ENCODE measurements at regions not wholly inside any gene's neighbourhood (a gene's known extent, or its start where the extent isn't known, plus 50 kb on each side); places are given as distances from the start of the nearest gene placed in this dataset.
"Not testable (repeated sequence)": the region's sequence is repeated elsewhere in the genome, so short reads cannot be mapped to it uniquely, and the experiment has no call there.

DNA sequence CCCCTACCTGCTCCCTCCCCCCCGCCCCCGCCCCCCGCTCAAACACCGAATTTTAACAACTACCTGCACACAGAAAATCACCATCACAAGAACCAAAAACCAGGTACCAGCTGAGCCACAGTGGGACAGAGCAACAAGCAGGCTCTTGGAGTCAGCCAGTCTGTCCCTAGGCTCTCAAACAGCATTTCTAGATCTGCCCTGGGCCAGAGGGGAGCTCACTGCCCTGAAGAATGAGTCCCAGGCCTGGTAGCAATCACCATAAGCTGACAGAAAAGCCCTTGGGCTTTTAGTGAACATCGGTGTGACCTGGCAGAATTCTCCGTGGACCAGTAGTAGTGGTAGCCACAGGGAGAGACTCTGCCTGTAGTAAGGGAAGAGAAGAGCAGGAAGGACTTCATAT is 58.3 kb downstream of the C11orf87 start:
- no peak for DNase-seq (ENCODE audit: low read depth)

DNA sequence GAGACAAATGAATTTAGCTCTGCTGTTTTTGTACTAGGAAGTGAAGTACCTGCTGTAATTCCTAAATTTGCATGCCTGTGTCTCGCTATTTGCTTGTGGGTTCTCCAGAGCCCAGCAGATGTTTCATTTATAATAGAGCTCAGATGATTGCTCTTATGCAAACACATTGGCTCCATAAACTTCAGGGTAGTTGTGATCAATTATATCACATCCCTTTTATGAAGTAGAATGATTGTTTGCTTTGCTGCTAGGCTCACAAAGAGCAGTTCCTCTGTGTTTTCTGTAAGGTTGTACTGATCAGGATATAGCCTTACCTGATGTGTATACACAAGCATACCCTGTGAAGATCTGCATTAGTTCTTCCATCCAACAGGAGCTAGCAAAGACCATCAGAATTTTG is 64.1 kb downstream of the C11orf87 start:
- no peak for DNase-seq (ENCODE audit: low read depth)

DNA sequence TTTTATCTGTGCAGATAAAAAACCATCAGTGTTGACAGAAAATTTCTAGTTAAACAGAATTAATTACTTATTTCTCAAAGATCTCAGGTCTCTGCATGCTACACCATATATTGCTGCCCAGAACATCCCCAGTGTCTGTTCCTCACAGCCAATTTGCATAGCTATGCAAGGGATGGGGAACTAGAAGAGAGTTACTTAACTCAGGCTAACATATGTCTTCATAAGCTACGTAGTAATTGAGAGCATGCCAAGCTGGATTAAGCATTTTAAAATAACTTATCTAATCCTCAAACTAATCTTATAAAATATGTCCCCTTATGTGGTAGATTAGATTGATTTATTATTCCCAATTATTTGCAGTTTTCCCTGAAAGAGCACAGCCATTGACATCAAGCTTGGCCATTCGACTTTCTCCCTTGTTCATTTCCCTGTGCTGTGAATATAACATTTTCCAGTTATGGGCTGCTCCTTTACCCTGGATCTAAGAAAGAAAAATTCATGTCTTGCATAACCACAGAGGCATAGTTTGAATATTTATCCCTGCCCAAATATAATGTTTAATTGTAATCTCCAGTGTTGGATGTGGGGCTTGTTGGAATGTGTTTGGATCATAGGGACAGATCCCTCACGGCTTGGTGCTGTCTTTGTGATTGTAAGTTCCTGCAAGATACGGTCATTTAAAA is 69.1 kb downstream of the C11orf87 start:
- DNase-seq (ENCODE audit: low read depth): no peak

DNA sequence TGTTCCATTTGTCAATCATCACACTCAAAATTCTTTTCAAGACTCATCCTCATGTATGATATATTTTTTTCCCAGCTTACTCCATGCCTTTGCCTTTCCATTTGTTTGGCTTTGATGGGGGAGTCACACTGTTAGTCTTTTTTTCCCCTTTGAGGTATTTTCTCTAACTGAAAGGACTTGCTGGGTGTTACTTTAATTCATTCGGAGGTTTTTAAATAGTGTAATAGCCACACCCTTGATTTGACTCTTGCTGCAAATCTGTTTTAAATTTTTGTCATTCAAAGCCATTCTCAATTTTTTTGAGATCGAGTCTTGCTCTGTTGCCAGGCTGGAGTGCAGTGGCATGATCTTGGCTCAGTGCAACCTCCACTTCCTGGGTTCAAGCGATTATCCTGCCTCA is 84.1 kb downstream of the C11orf87 start:
- no peak for DNase-seq (ENCODE audit: low read depth)

DNA sequence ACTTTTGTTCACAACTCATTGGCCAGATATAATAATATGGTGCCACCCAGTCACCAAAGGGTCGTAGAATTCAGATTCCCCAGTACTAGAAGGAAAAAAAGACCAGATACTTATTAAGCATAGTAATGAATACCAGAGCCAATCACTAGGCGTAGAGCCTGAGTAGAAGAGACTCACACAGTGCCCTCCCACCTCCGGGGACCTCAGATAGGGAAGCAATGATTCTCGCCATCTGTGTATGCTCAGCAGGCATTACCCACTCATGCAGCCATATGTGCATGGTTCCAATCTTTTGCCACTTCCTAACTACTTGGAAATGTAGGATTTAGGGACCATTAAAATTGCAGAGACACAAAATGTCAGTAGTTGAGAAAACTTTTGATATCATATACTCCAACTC is 85.3 kb downstream of the C11orf87 start:
- no peak for DNase-seq (ENCODE audit: low read depth)

DNA sequence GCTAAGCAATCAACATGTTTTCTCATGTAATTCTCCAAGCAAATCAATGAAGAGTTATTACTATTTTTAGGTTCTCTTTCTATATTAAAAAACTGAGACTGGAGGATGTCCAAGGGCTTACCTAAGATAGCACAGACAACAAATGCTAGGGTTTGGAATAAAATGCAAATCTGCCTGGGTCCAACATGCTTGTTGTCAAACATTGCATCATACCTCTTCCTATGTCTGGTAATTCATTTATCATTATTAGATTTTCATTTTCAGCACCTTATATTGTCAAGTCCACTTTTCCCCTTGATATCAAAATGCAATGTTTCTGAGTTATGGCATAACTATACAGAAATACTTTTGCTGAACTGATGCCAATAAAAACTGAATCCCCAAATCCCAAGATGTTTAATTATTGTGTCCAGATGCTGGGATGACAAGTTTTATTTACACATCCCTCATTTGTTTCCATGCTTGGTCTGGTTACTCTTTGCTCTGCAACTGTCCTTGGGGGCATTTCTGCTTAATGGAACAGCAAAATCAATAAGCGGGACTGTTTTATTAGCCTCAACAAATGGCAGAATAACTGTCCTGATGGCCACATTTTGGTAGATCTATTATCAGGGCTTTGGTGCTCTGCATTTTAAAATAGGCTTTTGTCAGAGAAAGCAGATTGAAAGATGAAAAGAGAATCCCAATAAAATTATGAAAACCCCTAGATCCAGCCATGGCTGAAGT is 86.0 kb downstream of the C11orf87 start:
- DNase-seq (ENCODE audit: low read depth): no peak

DNA sequence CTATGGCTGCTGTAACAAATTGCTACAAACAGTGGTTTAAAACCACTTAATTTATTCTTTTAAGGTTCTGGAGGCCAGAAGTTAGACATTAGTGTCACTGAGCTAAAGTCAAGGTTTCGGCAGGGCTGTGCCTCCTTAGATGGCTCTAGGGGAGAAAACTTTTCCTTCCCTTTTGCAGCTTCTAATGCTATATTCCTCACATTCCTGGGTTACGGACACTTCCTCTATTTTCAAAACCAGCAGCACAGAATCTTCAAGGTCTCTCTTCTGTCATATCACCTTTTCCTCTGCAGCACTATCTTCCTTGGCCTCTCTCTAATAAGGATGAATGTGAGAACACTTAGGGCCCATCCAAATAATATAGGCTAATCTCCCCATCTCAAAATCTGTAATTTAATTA is 87.0 kb downstream of the C11orf87 start:
- no peak for DNase-seq (ENCODE audit: low read depth)

DNA sequence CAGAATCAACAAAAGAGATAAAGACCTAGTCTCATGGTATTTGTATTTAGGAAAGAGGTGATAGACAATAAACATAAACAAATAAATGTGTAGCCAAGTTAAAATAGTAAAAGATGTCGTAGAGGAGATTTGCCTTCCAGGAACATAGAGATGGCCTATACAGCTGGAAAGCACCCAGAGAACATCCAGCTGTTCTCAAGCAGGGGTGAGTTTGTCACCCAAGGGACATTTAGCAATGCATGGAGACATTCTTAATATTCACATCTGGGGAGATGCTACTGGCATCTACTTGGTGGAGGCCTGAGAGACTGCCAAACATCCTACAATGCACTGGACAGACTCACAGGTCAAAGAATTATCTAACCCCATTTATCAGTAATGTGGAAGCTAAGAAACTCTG is 88.3 kb downstream of the C11orf87 start:
- DNase-seq (ENCODE audit: low read depth): no peak

DNA sequence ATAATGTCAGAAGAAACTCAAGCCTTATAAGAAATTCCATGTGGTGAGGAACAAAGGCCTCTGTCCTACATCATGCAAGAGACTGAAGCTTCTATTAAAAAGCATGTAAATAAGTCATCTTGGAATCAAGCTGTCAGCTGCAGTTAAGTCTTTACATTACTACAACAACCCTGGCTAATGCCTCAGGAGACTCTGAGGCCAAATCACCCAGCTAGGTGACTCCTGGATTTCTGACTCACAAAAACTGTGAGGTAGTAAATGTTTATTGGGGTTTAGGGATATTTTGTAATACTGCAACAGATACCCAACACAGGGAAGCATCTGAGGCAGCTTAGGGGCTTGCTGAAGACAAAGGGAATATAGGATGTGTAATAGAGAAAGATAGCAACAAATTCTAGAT is 89.6 kb downstream of the C11orf87 start:
- no peak for DNase-seq (ENCODE audit: low read depth)

DNA sequence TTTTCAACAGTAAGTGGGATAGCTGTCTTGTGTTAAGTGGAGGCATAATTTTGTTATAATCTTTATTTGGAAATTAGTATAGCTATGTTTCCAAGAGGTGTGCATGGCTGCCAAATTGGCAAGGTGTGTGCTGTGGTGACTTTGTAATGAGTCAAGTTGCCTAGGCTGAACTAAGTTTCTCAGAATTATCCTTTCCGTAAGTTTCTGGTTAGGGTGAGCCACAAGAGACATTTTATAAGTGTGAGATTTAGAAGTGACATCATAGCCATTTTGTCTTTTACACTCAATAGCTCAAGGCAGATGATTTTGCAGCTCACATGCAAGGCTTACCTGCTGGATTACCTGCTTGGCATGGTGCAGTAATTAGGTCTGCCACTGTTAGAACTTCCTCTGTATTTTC is 90.3 kb downstream of the C11orf87 start:
- DNase-seq (ENCODE audit: low read depth): no peak

DNA sequence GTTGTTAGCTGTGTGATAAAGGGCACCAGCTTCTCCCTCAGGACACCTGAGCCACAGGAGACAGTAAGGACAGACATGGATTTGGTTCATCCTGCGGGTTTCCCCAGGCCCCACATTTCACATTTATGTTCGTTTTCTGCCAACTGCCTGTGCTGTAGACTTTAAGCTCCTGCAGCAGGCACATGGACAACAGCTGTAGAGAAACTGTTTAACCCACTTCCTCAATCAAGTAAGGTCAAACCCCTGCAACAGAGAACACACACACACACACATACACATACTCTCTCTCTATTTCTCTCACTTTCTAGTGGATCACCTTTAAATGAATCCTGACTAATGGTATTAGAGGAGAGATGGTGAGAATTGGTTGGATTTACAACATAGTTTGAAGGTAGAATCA is 90.7 kb downstream of the C11orf87 start:
- DNase-seq (ENCODE audit: low read depth): no peak

DNA sequence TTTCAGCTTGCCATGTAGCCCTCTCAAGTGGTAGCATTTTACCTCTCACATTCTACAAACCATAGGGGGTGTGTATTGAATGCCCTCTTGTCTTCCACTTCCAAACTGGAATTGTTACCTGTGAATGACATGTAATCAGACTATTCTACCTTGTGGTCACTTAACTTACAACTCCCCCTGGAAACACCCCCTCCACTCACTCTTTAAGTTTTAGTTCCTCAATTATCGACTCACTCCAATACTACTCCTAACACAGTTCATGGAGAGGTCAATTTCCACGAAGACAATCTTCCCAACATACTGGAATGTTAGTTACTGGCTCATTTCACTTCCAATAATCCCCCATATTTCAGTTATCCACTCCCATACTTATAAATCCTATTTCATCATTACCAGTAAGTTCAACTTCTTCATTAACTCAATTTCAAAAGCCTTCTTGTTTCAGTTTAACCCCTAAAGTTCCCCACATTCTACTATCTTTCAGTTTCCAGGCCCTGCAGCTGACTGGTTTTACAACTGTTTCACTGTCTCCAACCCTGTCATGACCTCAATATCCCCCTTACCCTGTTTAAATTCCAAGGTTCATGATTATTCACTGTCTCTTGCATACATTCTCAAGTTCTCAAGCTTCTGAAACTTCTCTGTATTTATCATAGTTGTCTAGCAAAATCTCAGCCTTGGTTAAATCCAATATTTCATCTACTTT is 92.5 kb downstream of the C11orf87 start:
- DNase-seq (ENCODE audit: low read depth): no peak

DNA sequence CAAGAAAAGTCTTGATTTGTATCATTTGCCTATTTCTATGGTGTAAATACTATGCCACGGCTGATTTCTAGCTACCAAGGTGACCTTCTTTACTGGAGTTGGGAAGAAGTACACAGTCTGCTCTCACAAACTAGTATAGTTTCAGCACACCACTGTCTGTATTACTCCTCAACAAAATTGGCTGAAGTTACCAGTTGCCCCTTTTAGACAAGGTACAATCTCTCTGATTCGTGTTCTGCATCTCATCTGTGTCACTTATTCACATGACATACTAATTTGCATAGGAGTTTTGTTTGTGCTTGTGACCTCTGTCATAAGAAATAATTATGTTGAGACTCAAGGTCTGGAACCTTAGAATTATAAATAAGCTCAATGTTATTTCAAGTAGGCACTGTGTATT is 97.3 kb downstream of the C11orf87 start:
- DNase-seq (ENCODE audit: low read depth): no peak

DNA sequence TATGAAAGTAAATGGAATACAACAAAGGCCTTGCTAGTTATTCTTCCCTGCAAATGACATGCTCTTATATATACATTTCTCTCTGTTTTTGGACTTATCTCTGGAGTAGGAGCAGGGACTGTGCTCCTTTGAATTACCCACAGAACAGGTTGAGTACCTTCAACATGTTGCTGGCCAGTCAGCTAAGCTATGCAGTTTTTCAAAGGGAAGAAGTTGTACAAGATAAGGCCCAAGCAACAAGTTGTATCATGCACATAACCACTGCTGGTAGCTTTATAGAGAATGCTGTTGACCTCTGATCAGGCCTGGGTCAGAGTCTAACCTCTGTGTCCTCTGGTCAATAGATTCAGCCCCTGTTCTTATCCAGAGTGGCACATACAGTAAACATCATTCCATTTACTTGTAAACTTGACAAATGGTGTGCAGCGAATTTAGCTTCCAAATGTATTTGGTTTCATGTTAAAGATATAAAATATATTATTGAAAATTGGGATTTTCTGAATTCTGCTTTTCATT is 99.6 kb downstream of the C11orf87 start:
- DNase-seq (ENCODE audit: low read depth): no peak

DNA sequence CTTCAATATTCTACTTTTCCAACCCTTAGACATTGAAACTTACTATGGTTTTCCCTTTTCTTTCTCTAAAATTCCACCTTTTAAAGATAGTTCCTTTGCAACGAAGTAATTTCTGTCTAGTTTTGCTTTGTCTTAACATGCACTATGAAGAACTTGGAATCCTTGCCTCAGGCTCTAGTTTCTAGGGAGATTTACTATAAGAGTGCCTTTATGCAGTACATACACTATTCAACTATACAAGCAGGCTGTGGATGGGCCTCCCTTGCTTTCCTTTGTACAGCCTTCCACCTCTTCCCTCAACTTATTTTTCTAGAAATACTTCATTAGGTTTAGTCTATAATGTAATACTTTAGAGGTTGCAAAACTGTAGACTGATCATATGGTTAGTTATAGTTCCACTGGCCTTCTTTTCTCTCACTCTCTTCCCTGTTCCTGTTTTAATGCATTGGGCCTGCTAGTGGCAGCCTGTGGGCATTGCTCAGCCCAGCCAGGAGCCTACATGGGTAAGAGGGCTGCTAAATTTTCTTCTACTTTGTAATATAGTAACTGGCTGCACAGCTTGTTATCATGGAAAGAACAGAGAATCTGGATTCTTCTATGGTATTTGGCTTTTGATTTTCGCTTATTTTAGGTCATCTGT is 100.2 kb downstream of the C11orf87 start:
- DNase-seq (ENCODE audit: low read depth): no peak

DNA sequence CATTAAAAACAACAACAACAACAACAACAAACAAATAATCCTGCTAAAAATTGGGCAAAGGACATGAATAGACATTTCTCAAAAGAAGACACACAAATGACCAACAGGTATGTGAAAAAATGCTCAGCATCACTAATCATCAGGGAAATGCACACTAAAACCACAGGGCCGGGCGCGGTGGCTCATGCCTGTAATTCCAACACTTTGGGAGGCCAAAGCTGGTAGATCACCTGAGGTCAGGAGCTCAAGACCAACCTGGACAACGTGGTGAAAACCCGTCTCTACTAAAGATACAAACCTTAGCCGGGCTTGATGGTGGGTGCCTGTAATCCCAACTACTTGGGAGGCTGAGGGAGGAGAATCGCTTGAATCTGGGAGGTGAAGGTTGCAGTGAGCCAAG is 103.6 kb downstream of the C11orf87 start:
- not testable (repeated sequence) for DNase-seq (ENCODE audit: low read depth)

DNA sequence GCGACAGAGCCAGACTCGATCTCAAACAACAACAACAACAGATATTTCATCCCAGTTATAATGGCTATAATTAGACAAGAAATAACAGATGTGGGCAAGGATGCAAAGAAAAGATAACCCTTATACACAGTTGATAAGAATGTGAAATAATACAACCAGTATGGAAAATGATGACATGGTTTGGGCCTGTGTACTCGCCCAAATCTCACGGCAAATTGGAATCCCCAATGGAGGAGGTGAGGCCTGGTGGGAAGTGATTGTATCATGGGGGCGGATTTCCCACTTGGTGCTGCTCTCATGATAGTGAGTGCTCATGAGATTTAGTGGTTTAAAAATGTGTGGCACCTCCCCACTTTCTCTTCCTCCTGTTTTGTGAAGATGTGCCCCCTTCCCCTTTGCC is 104.1 kb downstream of the C11orf87 start:
- DNase-seq (ENCODE audit: low read depth): no peak

DNA sequence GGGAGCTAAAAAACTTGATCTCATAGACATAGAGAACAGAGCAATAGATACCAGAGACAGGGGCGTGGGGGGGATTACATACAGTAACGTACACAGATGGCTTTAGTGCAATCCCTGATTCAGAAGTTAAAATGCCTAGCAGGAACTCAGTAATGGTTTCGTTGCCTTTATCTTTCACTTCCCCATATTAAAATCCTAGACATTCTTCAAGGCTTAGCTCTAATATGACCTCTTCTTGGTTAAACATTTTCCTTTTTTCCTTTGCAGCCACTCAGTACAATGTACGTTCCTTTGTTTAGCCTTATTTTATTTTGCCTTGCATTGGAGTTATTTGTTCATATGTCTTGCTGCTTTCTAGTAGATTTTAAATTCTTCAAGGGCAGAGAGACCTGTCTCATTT is 104.9 kb downstream of the C11orf87 start:
- DNase-seq (ENCODE audit: low read depth): no peak

DNA sequence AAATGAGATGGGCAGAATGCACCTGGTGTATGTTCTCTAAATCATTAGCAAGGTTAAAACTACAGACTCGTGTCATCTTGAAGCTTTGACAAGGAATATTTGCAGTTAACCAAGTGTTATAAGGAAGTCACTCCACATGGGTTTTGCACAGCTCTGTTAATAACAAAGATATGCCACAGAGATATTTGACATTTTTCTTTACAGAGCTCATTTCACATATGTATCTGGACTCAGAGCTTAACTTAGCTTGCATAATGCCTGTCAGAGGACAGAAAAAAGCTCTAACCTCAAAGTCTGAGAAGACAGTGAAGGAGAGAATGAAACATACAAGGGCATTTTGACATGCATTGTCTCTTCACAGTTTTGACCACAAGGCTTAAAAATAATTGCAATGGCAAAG is 105.5 kb downstream of the C11orf87 start:
- no peak for DNase-seq (ENCODE audit: low read depth)

DNA sequence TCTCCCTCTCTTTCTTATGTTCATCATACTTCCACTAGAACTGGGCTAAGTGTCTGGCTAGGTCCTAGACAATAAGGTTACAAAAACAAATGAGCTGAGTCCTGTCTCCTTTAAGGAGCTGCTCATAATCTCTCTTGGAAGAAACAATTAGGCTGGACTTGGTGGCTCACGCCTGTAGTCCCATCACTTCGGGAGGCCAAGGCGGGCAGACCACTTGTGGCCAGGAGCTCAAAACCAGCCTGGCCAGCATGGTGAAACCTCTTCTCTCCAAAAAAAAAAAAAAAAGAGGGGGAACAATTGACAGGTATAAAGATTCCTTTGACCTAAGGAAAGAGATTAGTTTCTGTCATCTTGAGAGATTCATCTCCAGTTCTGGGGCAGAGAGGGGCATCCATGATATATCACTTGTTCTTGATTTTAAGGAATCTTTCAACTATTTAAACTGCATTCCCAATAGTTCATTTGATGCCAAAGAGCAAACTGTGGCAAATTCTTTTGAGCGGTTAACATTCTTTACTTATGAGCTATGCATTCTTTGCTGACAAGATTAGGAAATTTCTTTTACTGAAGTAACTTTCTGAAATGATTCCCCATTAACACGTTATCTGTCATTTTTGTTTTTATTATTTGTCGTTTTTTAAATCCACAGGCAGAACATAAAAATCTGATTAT is 125.5 kb downstream of the C11orf87 start:
- DNase-seq (ENCODE audit: low read depth): no peak

DNA sequence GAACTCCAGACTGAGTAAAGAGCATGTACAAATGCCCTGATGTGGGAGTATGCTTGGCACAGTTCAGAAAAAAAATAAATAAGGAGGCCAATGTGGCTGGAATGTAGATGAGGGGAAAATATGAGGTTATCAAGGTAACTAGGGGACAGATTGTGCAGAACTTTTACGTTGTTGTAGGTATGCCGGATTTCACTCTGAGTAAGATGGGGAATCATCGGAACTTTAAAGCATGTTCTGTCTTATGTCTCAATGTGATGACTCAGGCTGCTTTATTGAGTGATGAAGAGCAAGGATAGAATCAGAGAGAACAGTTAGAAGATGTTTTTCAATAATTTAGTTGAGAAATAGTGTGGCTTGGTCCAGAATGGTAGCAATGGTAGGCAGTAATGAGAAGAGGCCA is 130.4 kb downstream of the C11orf87 start:
- DNase-seq (ENCODE audit: low read depth): no peak

DNA sequence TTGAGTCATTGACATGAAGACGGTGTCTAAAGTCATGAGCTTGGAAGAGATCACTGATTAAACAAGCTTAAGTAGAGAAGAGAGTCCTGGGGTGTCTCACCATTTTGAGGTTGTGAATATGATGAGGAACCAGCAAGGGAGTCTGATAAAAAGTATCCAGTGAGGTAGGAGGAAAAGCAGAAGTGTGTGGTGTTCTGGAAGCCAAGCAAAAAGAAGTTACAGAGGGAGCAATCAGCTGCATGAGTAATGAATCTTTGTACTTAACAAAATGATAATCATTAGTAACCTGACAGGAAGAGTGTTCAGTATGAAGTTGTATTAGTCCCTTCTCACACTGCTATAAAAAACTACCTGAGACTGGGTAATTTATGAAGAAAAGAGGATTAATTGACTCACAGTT is 131.3 kb downstream of the C11orf87 start:
- no peak for DNase-seq (ENCODE audit: low read depth)
